ENCODE measurements at regions not wholly inside any gene's neighbourhood (a gene's known extent, or its start where the extent isn't known, plus 50 kb on each side); places are given as distances from the start of the nearest gene placed in this dataset.
"Not testable (repeated sequence)": the region's sequence is repeated elsewhere in the genome, so short reads cannot be mapped to it uniquely, and the experiment has no call there.

GRCh38 chr12:90209029-90209428 lies 500.4 kb upstream of the ATP2B1 start:
- H3K4me1 Mint-ChIP-seq = no peaks in the 10 kb centered on the region
- TF ChIP-seq CTCF (conservative IDR thresholded peaks at IDR 0.05) = no peak
- H3K4me3 Mint-ChIP-seq = no peak overlapping the region
- Histone ChIP-seq H2BK120ac (ENCODE audit: low read depth, low read length, poor library complexity, severe bottlenecking) (no peak overlapping the region), H3K9me3 (ENCODE audit: control insufficient read depth, low read depth, low read length) (peaks cover 8% of the 10 kb centered on the region), H3K4ac (ENCODE audit: low read depth, low read length) (no peak overlapping the region), H3K14ac (ENCODE audit: insufficient read depth, low read length) (no peak overlapping the region), H2AK5ac (ENCODE audit: insufficient read length, low read length) (no peak overlapping the region), H3K27ac (ENCODE audit: insufficient read length, low read depth, low read length) (no peak overlapping the region), H4K91ac (ENCODE audit: insufficient read length, low read depth, low read length) (no peak overlapping the region), H2BK12ac (ENCODE audit: insufficient read length, low read depth, low read length) (no peak overlapping the region), H3K23ac (ENCODE audit: insufficient read length, low read depth, low read length) (no peak overlapping the region), H3K79me1 (ENCODE audit: insufficient read depth, low read depth, low read length, poor library complexity, severe bottlenecking) (no peaks in the 10 kb centered on the region), H2BK5ac (ENCODE audit: insufficient read length, low read length) (no peak overlapping the region), H3K56ac (ENCODE audit: insufficient read length, low read depth, low read length) (no peak overlapping the region), H3K23me2 (ENCODE audit: insufficient read length, low read depth, low read length, poor library complexity, severe bottlenecking) (no peaks in the 10 kb centered on the region), H3K27me3 (ENCODE audit: insufficient read depth, low read length) (no peaks in the 10 kb centered on the region), H3K18ac (ENCODE audit: insufficient read length, low read depth, low read length) (no peak overlapping the region), H4K8ac (replicated peaks; ENCODE audit: insufficient read length, low read depth, low read length) (no peak overlapping the region), H3T11ph (ENCODE audit: low read length) (no peak overlapping the region), H2AFZ (ENCODE audit: low read length) (no peak overlapping the region), H4K5ac (ENCODE audit: insufficient read length, low read depth, low read length) (no peak overlapping the region), H4K20me1 (ENCODE audit: control insufficient read depth, insufficient read depth, insufficient read length) (no peaks in the 10 kb centered on the region), H3K9ac (ENCODE audit: extremely low read depth, insufficient read length, low read length) (no peak overlapping the region), H3K79me2 (ENCODE audit: insufficient read depth, low read length) (no peaks in the 10 kb centered on the region), H2BK20ac (ENCODE audit: low read depth, low read length, poor library complexity, severe bottlenecking) (no peak overlapping the region), H3K4me1 (ENCODE audit: insufficient read depth, low read length) (no peaks in the 10 kb centered on the region), H3K4me2 (ENCODE audit: insufficient read depth, insufficient read length, low read length) (no peak overlapping the region), H2BK15ac (ENCODE audit: low read depth, low read length) (no peak overlapping the region)
- H3K36me3 Mint-ChIP-seq (ENCODE audit: insufficient read depth in 1 of 3, low read depth in 3 of 3) = peaks cover 15 to 28% (median 23%) of the 10 kb centered on the region in 3 experiments
- no CpG with 5 or more reads among the region's 1 CpG for WGBS (ENCODE audit: extremely low coverage, insufficient read length, low lambda C conversion rate)
- no peak for DNase-seq
- H3K9me3 Mint-ChIP-seq = peaks cover 27 to 31% of the 10 kb centered on the region in 2 experiments
- no peaks in the 10 kb centered on the region for H3K27me3 Mint-ChIP-seq (ENCODE audit: low read depth)
- no peak overlapping the region for H3K27ac Mint-ChIP-seq

GRCh38 chr12:90208379-90208778 lies 499.7 kb upstream of the ATP2B1 start:
- DNase-seq; H3T11ph ChIP-seq (ENCODE audit: low read length); H2BK120ac ChIP-seq (ENCODE audit: low read depth, low read length, poor library complexity, severe bottlenecking); H3K79me2 ChIP-seq (ENCODE audit: insufficient read depth, low read length); H3K27ac ChIP-seq (ENCODE audit: insufficient read length, low read depth, low read length); H3K4me2 ChIP-seq (ENCODE audit: insufficient read depth, insufficient read length, low read length); H2AK5ac ChIP-seq (ENCODE audit: insufficient read length, low read length); H3K79me1 ChIP-seq (ENCODE audit: insufficient read depth, low read depth, low read length, poor library complexity, severe bottlenecking); H3K14ac ChIP-seq (ENCODE audit: insufficient read depth, low read length); H3K27ac Mint-ChIP-seq; H4K91ac ChIP-seq (ENCODE audit: insufficient read length, low read depth, low read length); H3K23me2 ChIP-seq (ENCODE audit: insufficient read length, low read depth, low read length, poor library complexity, severe bottlenecking); H3K27me3 Mint-ChIP-seq (ENCODE audit: low read depth); H3K4me1 Mint-ChIP-seq; H2BK20ac ChIP-seq (ENCODE audit: low read depth, low read length, poor library complexity, severe bottlenecking); H4K20me1 ChIP-seq (ENCODE audit: control insufficient read depth, insufficient read depth, insufficient read length); H2BK12ac ChIP-seq (ENCODE audit: insufficient read length, low read depth, low read length); H2BK15ac ChIP-seq (ENCODE audit: low read depth, low read length); H3K56ac ChIP-seq (ENCODE audit: insufficient read length, low read depth, low read length); H3K9me3 ChIP-seq (ENCODE audit: control insufficient read depth, low read depth, low read length); H4K5ac ChIP-seq (ENCODE audit: insufficient read length, low read depth, low read length); H3K9ac ChIP-seq (ENCODE audit: extremely low read depth, insufficient read length, low read length); H3K4ac ChIP-seq (ENCODE audit: low read depth, low read length); H3K23ac ChIP-seq (ENCODE audit: insufficient read length, low read depth, low read length); H4K8ac ChIP-seq (replicated peaks; ENCODE audit: insufficient read length, low read depth, low read length); H3K4me1 ChIP-seq (ENCODE audit: insufficient read depth, low read length); H2BK5ac ChIP-seq (ENCODE audit: insufficient read length, low read length); H3K18ac ChIP-seq (ENCODE audit: insufficient read length, low read depth, low read length); H2AFZ ChIP-seq (ENCODE audit: low read length); H3K4me3 Mint-ChIP-seq; H3K27me3 ChIP-seq (ENCODE audit: insufficient read depth, low read length): not testable (repeated sequence)
- peaks cover 15 to 28% (median 23%) of the 10 kb centered on the region in 3 experiments for H3K36me3 Mint-ChIP-seq (ENCODE audit: insufficient read depth in 1 of 3, low read depth in 3 of 3)
- peaks cover 27 to 31% of the 10 kb centered on the region in 2 experiments for H3K9me3 Mint-ChIP-seq

All from H9 (cell line).